Femur (tissue), 1 donor: ENCODE measurements at regions not wholly inside any gene's neighbourhood (a gene's known extent, or its start where the extent isn't known, plus 50 kb on each side); places are given as distances from the start of the nearest gene placed in this dataset.
"Not testable (repeated sequence)": the region's sequence is repeated elsewhere in the genome, so short reads cannot be mapped to it uniquely, and the experiment has no call there.

Experiments
- DNase-seq: peaks from one replicate; pipeline ENCODE4 v3.0.0-alpha.2; 2017

DNA sequence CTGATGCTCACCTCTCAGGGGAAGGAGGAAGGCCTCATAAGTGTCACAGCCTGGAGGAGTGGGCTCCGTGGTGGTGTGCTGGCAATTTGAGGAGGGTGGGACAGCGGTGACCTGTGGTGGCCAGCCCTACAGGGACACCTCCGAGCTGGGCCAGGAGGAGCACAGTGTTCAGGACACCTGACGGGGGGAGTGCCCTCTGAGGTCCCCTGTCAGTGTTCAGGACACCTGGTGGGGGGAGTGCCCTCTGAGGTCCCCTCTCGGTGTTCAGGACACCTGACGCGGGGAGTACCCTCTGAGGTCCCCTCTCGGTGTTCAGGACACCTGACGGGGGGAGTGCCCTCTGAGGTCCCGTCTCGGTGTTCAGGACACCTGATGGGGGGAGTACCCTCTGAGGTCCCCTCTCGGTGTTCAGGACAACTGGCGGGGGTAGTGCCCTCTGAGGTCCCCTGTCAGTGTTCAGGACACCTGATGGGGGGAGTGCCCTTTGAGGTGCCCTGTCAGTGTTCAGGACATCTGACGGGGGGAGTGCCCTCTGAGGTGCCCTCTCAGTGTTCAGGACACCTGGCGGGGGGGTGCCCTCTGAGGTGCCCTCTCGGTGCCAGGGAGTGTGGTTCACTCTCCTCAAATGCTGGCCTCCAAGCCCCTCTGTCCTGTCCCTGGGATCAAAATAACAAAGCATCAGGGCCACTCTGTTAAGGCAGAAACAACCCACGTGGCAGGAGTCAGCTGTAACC is 73.4 kb upstream of the ZNF469 start:
- DNase-seq, result no peak

DNA sequence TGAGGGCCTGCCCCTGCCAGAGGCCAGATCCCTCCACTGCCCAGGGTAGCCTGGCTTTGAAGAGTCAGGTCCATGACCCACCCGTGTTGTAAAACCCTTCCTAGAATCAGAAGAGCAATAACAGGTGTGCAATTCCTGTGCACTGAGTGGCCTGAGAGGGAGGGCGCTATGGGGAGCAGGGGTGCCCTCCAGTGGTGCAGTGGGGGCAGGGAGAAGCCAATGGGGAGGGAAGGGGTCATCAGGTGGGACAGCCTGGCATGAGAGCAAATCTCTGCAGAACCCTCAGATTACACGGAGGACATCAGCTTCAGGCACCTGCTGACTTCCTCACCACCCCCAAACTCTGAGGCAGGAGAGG is 72.9 kb upstream of the ZNF469 start:
- no peak for DNase-seq

DNA sequence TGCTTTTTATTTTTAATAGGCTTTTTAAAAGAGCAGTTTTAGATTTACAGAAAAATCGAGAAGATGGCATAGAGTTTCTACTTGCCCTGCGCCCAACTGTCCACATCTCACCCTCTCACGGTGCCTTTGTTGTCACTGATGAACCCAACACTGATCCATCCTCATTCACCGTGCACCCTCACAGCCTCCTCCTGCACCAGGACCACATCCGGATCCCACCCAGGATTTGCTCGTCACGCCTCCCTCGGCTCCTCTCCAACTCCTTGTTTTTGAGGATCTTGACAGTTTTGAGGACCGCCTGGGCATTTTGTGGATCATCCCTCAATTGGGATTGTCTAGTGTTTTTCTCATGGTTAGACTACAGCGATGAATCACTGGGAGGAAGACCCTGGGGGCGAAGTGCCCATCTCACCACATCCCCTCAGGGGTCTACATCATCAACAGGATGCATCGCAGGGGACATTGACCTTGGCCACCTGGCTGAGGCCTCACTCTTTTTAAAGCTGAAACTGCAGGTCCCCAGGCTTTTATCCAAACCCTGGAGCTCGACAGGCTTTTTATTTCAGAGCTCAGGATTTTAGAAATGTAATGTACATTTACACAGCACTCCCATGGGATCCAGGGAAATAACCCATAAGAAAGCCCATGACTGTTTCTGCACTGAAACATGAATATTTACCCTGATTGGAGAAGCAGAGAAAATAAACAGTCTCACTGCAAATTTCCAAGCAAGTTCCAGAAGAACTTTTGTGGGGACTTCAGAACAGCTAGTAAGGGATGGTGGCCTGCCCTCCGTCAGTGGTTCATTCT is 71.8 kb upstream of the ZNF469 start:
- DNase-seq, result no peak

DNA sequence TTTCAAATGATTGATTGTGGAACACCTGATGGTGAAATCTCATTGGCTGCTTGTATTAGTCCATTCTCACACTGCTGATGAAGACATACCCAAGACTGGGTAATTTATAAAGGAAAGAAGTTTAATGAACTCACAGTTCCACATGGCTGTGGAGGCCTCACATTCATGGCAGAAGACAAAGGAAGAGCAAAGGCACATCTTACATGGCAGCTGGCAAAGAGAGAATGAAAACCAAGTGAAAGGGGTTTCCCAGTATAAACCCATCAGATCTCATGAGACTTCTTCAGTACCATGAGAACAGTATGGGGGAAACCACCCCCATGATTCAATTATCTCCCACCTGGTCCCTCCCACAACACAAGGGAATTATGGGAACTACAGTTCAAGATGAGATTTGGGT is 70.9 kb upstream of the ZNF469 start:
- not testable (repeated sequence) for DNase-seq

DNA sequence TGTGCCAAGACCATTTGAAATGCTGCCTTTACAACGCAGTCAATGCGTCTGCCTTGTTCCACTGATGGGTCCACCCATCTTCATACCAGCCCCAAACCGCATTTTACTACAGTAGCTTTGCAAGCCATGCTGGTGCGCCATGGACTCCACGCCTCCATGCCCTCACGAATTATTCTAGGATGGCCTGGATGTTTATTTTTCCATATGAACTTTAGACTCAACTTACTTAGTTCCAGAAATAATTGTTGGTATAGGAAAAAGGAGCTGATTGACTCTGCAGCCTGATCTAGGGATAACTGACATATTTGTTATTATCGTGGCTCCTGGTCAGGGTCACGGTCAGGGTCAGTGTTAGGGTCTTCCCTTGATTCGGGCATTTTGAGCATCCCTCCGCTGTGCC is 70.0 kb upstream of the ZNF469 start:
- DNase-seq, result no peak

DNA sequence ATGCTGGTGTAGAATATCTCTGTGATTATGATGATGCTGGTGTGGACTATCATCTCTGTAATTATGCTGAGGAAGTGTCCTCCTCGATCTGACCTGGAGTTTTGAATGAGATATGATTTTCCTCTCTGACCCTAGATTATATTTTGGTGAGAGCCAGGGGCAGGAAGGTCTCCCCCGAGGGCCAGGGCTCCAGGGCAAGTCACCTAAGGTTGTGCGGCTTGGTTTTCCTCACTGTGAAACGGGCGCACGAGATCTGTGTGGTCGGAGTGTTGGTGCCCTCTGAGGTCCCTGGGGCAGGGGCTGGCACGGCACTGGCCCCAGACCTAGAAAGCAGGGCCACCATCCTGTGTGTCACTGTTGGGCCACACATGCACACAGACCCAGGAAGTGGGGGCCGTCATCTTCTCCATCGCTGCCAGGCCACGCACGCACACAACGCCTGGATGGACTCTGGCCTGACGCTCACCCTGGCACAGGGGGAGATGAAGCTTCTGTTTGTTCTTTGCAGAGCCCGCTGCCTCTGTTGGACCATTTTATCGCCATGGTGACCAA is 67.7 kb upstream of the ZNF469 start:
- DNase-seq, result no peak

DNA sequence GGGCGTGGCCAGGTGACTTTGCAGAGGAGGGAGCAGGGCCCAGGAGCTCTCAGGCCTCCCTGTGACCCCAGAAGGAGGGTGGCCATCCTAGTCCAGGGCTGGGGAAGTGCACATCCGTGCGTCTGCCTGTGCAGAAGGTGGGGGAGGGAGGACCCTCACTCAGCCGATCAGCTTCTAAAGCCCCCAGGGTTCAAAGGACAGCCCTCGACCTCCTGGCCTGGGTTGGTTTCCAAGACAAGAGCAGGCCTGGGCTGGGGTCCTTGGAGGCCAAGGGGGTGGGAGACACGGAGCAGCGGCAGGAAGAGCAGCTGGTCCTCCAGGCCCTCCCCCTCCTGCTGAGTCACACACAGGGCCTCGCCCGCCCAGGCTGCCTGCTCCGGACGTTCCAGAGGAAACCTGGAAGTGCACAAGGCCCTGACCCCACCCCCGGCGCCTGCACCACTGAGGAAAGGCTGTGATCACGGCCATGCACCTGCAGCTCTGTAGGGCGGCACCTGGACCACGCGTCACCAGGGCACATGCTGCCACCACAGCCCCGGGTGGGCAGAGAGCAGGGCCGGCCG is 67.1 kb upstream of the ZNF469 start:
- peak; percentile 67 for DNase-seq

DNA sequence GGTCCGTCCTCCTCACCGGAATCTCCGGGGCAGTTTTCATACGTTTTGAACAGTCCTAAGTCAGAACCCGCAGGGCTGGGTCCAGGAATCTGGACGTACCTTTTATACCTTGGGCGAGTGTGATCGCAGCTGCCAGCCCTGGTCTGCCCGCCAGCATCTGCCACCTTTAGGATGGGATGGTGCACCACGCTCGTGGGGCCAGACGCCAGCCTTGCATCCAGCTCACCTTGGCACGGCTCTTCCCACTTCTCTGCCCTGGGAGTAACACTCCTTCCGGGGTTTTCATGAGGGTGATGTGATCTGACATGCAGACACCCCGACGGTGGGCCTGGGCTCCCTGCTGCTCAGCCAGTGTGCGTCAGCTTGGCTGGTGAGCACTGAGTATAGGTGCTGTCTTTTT is 66.6 kb upstream of the ZNF469 start:
- no peak for DNase-seq

DNA sequence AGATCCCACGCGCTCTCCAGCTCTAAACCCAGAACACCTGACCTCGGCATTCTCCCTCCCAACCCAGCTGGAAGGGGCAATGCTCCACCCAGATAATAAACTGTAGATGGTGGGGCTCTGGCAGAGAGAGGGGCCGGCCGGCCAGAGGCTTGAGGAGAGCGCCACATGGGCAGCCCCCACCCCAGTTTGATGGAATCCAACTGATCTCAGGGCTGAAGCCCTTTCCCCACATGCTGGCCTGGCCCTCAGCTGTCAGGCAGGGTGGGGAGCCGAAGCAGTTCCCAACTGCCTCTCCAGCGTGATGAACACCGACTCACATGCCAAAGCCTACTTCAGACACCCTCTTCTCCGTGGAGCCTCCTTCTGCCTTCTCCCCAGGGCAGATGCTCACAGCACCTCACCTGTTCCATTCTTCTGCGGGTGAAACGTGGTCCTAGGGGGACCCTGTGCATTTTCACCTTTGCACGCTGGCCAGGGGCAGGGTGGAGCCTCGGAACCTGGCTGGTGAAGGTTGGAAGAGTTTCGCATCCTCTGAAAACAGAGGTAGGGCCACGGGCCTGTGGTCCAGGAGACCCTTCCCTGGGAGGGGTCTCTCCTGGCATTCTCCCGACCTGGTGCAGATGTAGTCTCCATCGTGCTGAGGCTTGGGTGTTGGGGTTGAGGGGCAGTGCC is 65.7 kb upstream of the ZNF469 start:
- DNase-seq, result no peak

DNA sequence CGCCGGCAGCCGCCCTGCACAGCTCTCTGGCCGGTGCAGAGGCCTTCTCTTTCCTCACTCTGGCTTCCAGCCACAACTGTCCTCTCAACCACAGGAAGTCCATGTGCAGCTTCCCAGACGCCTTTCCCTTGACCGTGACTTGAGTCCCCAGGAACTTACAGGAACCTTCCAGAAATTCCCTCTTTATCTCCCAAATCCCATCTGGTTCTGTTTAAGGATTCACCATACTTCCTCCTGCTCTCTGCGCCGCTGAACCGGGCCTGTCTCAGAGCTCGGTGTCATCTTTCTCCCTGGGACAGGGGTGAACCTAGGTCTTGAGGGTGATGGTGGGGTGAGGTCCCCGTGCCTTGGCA is 65.2 kb upstream of the ZNF469 start:
- no peak for DNase-seq

DNA sequence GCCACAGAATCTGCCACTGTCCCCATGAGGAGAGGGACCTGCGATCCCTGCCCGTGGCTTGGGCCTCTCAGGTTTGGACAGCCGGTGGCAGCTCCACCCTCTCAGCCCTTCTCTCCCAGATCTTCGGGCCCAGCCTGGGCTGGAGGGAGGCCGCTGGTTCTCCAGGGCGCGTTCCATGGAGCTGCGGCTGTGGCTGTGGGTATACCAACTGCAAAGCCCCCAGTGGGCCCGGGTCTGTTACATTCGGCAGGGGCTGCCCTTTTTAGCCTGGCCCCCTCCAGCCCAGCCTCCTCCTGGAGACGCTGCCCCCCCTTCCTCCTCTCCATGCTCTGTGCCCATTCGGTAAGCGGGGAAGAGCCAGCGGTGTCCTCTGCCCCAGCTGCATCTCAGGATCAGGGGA is 64.7 kb upstream of the ZNF469 start:
- DNase-seq, result no peak

DNA sequence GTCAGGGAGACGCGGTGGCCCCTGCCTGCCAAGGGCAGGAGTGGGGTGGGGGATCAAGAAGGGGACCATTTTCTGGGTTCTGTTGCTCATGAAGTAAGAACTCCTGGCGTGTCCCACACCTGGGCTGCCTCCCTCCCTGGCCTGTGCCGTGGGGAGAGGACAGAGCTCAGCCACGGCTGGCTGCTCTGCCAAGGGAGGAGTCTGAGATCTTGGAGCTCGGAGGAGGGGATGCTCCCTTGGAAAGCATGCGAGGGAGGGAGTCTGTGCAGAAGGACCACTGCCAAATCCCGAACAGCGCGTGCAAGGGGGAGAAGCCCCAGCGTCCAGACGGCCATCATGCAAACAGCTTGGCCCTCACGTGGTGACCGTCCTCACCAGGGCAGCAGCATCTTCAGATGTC is 64.2 kb upstream of the ZNF469 start:
- peak; percentile 72 for DNase-seq

DNA sequence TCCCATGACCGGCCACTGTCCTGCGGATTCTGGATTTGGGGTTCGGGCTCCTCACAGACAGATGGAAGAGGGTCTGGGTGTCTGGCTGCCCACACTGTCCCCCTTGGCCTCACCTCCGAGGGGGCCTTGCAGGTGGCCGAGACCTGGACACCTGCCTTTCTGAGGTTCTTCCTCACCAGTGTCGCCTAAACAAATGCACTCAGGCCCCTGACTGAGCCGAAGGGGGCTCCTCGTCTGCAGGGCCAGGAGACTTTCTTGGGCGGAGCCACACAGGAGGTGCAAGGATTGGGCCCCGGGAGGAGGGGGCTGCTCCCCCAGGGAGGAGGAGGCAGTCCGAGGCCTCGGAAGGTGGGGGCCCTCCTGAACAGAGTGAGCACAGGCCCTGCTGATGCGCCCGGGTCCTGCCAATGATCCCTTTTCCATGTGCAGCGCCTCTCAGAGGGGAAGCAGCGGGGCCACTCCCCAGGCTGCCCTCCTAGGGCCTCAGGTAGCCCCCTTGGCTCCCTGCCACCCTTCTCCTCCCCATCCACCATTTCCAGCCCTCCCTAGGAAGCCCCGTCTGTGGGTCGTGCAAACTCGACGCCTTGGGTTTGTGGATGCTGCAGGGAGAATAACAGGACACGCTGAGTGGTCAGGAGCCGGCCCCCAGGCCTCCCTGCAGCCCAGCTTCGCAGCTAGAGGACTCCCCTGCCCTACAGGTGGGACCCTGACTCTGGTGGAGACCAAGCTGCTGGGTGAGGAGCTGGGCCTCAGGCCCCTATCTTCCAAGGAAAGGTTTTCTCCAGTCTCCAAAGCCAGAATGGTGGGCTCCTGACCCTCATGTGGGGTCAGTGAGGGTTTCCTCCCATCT is 63.4 kb upstream of the ZNF469 start:
- no peak for DNase-seq

DNA sequence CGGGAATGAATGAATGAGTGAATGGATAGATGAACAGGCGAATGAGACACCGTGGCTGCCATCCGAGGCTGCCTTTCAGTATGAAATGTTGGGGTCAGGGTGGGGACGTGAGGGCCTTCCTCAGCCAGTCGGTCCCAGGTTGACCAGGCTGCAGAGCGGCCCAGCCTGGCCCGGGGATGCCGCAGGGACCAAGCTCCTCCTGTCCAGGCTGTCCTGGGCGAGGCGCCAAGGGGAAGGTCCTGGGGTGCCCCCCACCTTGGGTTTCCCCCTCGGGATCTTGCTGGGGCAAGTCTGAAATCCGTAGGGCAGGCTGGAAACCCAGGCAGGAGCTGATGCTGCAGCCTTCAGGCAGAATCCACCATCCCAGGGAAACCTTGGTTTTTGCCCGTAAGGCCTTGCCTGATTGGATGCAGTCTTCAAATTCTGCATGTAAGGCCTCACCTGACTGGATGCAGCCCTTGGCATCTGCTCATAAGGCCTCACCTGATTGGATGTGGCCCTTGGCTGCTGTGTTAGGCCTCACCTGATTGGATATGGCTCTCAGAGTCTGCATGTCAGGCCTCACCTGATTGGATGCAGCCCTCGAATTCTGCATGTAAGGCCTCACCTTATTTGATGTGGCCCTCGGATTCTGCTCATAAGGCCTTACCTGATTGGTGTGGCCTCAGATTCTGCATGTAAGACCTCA is 61.7 kb upstream of the ZNF469 start:
- DNase-seq, result no peak

DNA sequence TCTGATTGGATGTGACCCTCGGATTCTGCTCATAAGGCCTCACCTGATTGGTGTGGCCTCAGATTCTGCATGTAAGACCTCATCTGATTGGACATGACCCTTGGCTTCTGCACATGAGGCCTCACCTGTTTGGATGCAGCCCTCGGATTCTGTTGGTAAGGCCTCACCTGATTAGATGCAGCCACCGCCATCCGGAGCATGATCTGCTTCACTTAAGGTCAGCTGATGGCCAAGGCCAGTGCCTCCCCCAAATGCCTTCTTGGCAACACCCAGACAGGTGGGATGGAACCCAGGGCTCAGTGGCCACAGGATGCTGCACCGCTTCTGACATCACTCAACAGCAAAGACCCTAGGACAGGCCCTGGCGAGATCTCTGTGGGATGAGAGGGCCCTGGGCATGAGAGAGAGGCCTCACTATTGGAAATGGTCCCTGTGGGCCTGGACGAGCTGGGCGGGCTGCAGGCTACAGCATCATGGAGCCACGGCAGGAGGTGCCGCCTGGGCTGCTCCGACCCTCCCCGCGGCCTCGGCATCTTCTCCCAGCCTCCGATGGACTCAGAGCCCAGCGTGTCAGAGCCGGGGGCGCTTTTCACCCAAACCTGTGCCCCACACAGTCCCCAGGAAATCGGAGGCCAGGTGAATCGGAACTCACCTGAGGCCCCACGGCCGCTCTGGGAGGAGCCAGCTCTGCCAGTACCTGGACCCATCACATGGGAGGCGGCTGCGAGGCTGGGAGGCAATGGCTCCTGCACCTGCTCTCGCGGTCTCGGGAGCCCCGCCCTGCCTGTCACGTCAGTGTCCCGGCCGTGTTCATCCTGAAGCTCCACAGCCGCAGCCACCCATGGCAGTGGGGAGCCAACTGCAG is 60.9 kb upstream of the ZNF469 start:
- DNase-seq, result no peak

DNA sequence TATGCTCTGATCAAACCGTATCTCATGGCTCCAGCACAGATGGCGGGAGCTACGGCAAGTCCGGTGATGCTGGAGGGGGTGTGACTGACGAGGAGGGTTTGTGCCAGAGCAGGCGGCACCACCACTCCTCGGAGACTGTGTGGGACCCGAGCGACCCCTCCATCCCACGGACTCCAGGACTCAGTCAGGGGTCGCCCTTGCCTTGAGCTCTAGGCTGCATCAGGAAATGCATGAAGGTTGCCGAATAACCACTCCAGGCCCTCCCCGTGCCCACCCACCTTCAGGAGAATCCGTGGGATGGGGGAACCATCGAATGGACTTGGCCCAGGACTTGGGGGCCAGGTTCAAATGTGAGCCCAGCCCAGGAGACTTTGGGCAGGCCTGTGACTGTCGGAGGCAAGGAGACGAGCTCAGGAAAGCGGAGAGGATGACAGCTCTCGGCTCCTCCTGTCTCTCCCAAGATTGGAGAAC is 60.2 kb upstream of the ZNF469 start:
- no peak for DNase-seq

DNA sequence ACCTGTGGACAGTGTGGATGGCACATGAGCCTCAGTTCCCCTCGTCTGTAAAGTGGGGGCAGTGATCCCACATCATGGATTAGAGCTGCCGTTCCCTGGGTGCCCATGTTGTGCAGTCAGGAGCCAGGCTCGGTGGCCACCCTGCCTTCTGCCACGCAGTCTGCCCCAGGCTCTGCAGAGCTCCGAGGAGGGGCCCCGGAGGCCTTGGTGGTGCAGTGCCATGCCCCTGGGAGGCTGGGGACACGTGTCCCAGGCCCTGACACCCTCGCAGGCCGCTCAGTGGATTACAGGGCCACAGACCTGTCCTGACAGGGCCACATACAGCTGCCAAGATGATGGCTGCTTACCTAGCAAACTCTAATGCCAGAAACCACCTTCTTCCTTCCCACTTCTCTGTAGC is 59.7 kb upstream of the ZNF469 start:
- DNase-seq, result no peak

DNA sequence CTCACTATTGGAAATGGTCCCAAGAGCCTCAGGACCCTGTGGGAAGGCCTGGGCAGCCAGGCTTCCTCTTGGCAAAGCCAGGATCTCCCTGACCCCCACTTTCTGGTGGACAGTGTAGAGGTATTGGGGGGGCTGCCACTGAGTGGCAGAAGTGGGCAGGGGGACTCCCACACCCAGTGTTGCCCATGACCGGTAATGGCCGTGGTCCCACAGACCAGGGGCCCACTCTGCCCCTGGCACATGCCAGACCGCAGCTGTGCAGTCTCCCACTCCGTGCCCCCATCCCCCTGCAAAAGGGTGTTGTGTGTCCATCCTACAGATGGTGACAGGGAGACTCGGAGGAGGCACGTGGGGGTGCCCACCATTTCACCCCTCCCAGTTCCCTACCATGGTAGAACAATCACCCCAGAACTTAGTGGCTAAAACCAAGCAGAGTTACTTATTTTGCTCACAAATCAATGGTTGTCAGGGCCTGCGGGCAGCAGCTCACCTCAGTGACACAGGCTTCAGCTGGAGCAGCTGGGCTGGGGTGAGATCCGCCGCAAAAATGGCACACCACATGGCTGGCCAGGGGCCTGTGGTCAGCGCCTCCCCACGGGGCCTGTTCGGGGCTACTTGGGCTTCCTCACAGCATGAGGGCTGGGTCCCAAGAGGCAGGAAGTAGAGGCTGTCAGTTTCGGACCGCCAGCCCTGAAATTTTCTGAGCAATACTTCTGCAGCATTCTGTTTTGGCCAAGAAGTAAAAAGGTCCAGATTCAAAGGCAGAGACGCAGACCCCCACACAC is 59.0 kb upstream of the ZNF469 start:
- no peak for DNase-seq

DNA sequence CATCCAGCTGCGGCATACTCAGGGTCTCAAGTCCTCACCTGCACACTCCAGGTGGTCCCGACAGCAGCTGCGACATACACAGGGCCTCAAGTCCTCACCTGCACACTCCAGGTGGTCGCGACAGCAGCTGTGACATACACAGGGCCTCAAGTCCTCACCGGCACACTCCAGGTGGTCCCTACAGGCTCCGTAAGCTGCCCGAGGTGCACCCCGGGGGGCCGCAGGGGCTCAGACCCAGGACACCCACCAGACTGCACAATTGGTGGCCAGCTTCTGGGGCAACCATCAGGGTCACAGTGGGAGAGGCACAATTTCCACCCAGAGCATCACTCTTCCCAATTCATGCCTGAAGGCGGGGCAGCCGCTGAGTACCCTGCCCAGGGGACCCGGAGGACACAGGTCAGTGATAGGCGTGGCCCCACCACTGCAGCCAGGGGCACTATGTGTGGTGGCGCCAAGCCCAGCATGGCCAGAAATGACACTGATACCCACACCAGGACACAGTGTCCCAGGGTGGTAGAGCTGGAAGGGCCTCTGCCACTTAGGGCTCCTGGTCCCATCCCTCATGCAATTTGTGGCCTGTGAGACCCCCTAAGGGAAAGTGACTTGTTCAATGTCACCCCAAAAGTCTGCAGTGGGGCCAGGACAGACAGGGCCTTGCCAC is 57.5 kb upstream of the ZNF469 start:
- no peak for DNase-seq
